ENCODE measurements at regions not wholly inside any gene's neighbourhood (a gene's known extent, or its start where the extent isn't known, plus 50 kb on each side); places are given as distances from the start of the nearest gene placed in this dataset.

DNA sequence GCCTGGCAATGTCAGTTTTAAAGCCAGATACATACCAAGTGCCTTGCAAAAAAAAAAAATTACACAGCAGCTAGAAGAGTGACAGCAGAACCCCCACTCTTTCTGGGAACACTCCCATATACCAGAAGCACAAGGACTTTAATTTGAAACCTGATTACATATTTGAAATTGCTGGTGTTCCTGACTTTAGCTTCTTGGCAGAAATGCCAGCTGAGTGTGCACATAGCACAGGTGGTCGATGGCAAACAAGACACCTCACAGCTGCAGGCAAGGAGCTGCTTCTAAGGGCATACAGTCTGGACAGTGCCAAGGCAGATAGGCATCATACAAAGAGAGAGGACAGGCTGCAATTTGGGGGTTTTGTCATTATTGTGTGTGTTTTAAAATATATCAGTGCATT lies 150.7 kb upstream of the SGK1 start:
- DNase-seq (ENCODE audit: low read depth in 1 of 2, low spot score in 1 of 2) = no peak

- DNase-seq (ENCODE audit: low read depth in 1 of 2, low spot score in 1 of 2) = no peak
Measured at GRCh38 chr6:134467620-134468019, 149.7 kb upstream of the SGK1 start.

DNA sequence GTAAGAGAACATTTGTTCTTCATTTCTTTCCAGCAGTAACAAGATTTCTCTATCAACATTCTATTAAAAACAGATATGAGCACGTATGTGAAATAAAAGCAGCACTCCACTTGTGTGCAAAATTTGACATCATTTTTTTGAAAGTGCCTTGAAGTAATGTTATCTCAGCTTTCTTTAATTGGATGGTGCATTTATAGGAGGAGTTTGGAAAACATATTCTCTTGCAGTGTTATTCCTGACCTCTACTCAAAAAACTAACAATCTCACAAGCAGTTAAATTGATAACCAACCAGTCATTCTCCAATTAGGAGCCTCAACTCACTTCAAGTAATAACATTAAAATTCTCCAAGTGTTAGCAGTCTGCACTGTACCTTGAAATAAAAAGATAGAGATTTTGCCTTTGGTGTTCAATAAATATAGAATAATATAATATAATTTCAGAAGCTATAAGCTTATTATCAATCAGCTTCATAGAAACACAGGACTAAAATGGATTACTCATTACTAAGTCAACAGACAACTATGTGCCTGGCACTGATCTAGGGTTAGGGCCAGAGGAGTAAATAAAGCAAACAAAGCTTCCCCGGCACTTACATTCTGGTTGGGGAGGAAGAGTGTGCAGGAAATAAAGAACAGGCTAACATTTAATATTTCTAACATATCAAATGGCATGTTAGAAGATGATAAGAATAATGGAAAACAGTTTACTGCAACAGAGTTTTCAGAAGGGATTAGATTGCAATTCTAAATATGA lies 149.0 kb upstream of the SGK1 start:
- no peak for DNase-seq (ENCODE audit: low read depth in 1 of 2, low spot score in 1 of 2)

DNA sequence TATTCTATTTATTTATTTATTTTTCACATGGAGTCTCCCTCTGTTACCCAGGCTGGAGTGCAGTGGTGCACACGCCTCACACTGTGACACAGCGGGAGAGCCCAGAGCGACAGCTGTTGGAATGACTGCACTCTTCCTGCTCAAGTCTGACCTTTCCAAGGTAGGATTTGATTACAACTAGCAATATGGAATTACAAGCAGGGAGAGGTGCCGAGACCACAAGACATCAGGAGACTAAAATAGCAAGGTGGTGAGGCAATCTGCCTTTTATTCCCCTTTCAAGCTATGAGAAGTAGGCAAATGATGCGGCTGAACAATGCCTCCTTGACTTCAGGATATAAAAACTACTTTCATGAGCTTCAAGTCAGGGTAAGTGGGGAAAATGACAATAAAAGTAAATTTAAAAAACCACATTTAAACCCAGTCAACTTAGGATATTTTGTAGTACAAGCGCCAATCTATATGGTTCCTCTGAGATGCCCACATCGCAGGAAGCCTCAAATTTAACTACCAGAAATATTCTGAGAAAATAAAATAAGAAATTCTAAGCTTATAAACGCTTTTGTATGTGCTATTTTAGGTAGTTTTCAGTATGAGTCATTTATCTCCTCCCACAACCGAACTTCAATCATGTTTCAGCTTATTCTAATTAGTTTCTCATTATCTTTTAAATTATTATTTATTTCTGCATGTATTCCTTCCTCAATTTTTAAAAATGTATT lies 146.9 kb upstream of the SGK1 start:
- DNase-seq (ENCODE audit: low read depth in 1 of 2, low spot score in 1 of 2) = no peak

- DNase-seq (ENCODE audit: low read depth in 1 of 2, low spot score in 1 of 2) = no peak
Measured at GRCh38 chr6:134458857-134459657, 141.1 kb upstream of the SGK1 start.

- no peak for DNase-seq (ENCODE audit: low read depth in 1 of 2, low spot score in 1 of 2)
Measured at GRCh38 chr6:134457941-134458340, 140.0 kb upstream of the SGK1 start.

DNA sequence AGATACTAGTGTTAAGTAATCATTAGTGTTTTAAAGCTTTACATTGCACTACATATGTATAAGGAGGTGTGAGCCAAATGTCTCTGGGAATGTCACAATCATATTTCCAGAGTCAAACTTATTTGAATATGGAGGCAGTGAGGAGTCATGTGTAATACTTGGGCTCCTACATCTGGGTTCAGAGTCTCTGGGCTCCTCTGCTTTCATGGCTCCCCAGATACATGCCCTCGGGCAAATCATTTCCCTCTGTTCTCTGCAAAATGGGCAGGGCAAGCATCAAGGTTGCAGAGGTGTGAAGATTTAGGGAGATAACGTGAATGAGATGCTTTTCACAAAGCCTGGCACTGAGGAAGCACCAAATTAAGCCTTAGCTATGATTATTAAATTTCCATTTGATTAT lies 138.3 kb upstream of the SGK1 start:
- DNase-seq (ENCODE audit: low read depth in 1 of 2, low spot score in 1 of 2) = no peak

DNA sequence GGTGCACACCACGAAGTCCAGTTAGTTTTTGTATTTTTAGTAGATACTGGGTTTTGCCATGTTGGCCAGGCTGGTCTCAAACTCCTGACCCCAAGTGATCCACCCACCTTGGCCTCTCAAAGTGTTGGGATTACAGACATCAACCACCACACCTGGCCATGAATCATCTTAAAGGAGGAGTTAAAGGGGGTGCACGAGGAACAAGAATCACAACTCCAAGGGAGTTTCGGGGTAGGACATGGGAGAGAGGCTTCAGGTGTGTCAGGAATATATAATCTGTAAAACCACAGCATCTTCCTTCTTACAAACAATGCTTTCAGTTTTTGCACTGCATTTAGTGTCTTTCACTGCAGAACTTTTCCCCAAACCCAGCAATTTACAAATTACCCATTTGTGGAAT lies 137.4 kb upstream of the SGK1 start:
- no peak for DNase-seq (ENCODE audit: low read depth in 1 of 2, low spot score in 1 of 2)

DNA sequence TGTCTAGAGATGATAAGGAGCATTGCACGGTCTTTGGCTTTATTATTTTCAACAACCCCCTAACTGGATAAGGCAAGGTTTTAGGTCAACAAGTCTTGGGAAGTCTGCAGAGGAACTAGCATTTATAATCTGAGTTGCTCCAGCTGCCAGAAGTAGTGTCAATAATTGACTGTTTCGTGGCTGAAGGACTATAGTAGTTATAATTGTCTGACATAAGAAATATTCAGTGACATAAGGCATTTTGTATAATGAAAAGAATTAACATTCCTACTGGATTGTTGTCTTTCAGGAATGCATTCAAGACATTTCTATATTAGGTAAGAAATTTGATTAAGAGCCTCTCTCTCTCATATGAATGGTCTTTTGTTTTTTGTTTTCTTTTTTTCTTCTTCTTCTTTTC lies 136.9 kb upstream of the SGK1 start:
- no peak for DNase-seq (ENCODE audit: low read depth in 1 of 2, low spot score in 1 of 2)

GRCh38 chr6:134453792-134454510 lies 136.0 kb upstream of the SGK1 start:
- no peak for DNase-seq (ENCODE audit: low read depth in 1 of 2, low spot score in 1 of 2)

DNA sequence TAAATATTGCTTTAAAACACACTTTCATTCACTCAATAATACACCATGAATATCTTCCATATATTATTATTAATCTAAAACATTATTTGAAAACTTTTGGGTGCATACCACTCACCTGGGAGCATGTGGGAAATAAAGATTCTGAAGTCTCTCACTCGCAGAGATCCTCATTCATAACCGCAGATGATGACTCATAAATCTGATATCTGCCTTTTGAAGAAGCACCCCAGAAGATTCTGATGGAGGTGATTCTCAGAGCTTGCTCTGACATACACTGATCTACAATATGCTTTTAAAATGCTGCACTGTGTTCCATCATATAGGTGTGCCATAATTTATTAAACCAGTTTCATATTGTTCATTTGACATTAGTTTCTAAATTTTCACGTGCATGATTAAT lies 135.0 kb upstream of the SGK1 start:
- DNase-seq (ENCODE audit: low read depth in 1 of 2, low spot score in 1 of 2) = no peak

GRCh38 chr6:134451529-134451928 lies 133.6 kb upstream of the SGK1 start:
- DNase-seq (ENCODE audit: low read depth in 1 of 2, low spot score in 1 of 2) = no peak

DNA sequence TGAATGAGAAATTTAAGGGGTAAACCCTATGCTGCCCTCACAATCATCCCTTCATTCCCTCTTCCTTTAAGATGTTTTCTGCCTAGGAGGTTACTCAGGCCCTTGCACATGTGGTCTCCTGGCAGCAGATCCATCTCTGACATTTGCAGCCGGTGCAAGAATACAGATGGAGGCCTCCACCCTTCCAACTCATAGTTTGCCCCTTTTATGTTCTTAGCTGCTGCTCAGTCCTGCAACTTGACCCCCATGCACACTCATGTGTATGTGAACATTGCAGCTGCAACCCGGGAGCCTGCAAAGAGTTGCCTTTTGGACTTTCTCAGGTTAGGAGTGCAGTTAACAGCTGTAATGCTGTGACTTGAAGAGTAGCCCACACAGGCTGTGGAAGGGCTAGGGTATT lies 131.9 kb upstream of the SGK1 start:
- DNase-seq (ENCODE audit: low read depth in 1 of 2, low spot score in 1 of 2) = no peak

DNA sequence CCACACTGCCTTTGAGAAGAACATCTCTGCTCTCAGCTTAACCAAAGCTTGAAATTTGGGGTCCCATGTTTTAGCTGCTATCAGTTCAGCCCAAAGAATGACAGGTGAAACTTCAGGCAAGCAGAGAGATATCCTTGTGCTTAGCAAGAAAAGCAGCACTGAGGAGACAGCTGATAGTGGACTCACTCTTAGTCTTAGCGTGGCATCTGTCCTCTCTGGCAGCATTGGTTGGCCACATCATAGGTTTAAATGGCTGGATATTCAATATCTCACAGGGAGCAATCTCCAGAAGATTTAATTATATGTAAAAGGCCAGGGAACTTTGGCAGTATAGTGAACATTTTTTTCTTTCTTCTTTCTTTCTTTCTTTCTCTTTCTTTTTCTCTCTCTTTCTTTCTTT lies 131.1 kb upstream of the SGK1 start:
- no peak for DNase-seq (ENCODE audit: low read depth in 1 of 2, low spot score in 1 of 2)

DNA sequence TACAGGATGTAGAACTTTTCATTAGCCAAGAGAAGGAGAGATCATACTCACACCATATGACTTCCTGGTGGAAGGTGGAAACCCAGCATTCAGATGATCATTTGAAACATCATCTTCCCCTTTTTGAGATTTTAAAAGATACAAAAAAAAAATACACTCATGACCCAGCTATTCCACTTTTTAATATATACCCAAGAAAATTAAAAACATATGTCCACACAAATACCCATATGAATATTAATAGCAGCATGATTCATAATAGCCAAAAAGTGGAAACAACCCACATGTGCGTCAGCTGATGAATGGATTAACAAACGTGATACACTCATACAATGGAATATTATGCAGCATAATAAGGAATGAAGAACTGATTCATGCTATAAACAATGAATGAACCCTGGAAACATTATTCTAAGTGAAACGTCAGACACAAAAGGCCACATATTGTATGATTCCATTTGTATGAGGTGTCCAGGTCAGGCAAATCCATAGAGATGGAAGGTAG lies 130.0 kb upstream of the SGK1 start:
- no peak for DNase-seq (ENCODE audit: low read depth in 1 of 2, low spot score in 1 of 2)

- DNase-seq (ENCODE audit: low read depth in 1 of 2, low spot score in 1 of 2) = no peak
Measured at GRCh38 chr6:134447423-134447822, 129.5 kb upstream of the SGK1 start.

- no peak for DNase-seq (ENCODE audit: low read depth in 1 of 2, low spot score in 1 of 2)
Measured at GRCh38 chr6:134446896-134447295, 129.0 kb upstream of the SGK1 start.

- DNase-seq (ENCODE audit: low read depth in 1 of 2, low spot score in 1 of 2) = no peak
Measured at GRCh38 chr6:134446218-134446848, 128.4 kb upstream of the SGK1 start.

DNA sequence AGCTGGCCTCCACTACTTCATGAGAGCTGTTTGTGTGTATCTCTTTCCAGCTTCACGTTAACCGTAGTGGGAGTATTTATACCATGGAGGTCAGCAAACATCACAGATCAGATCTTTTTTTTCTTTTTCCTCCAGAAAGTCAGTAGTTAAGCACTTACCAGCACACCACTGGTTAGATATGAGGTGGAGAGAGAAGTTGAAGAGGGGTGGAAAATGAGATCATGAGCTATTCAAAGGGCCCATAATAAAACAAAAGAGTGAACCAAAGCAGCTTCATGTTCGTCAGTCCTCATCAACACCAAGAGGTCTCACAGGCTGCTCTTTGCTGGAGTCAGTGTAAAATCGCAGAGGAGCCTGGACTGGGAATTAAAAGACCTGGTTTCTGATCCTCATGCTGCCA lies 125.1 kb upstream of the SGK1 start:
- DNase-seq (ENCODE audit: low read depth in 1 of 2, low spot score in 1 of 2) = no peak

- DNase-seq (ENCODE audit: low read depth in 1 of 2, low spot score in 1 of 2) = no peak
Measured at GRCh38 chr6:134442073-134442472, 124.2 kb upstream of the SGK1 start.

DNA sequence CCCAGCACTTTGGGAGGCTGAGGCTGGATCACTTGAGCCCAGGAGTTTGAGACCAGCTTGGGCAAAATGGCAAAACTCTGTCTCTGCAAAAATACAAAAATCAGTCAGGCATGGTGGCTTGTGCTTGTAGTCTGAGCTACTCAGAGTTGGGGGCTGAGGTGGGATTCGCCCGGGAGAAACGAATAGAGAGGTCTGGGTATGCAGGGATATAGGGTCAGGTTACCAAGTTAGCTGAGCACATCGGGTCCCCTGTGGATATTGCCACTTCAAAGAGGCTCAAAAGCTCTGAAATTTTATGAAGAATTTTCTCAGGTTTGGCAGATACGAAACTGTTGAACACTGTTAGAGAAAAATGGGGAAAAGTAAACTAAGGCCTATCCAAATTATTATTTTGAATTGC lies 120.9 kb upstream of the SGK1 start:
- no peak for DNase-seq (ENCODE audit: low read depth in 1 of 2, low spot score in 1 of 2)
